ENCODE measurements at regions not wholly inside any gene's neighbourhood (a gene's known extent, or its start where the extent isn't known, plus 50 kb on each side); places are given as distances from the start of the nearest gene placed in this dataset.

DNA sequence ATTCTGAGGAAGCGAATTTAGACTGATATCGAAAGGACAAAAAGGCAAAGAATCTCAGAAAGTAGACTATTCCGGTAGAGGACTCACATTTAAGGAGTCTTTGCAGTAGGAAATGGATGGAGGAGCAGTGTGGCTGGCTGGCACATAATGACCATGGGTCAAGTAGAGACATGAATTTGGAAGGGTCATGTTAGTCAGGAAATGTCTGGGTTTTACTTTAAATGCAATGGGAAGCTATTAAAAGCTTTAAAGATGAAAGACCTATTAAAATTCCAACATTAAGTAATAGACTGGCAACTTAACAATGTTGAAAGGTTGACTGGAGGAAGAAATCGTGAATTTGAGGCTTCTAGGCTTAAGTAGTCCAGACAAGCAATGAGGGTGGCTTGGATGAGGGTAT, 90.0 kb upstream of the SEMA3C start:
- 87 to 96% methylated on average over 4 of the region's 4 CpGs for WGBS, 2 donors
- DNase-seq = no peak
- intact Hi-C loops (cut with DNase I) = no loop called here
- no peak overlapping the region for H3K4me3 ChIP-seq
- TF ChIP-seq POLR2AphosphoS5 (IDR thresholded peaks at IDR 0.05) (no peak), POLR2A (IDR thresholded peaks at IDR 0.05) (no peak)
- peaks cover 0 to 34% (median 21%) of the 10 kb centered on the region in 4 donors for H3K4me1 ChIP-seq
- peaks cover 0 to 4% (median 2%) of the 10 kb centered on the region in 4 donors for H3K9me3 ChIP-seq
- H3K27me3 ChIP-seq = no peaks in the 10 kb centered on the region
- H3K27ac ChIP-seq = no peak overlapping the region
- no peaks in the 10 kb centered on the region for H3K36me3 ChIP-seq

DNA sequence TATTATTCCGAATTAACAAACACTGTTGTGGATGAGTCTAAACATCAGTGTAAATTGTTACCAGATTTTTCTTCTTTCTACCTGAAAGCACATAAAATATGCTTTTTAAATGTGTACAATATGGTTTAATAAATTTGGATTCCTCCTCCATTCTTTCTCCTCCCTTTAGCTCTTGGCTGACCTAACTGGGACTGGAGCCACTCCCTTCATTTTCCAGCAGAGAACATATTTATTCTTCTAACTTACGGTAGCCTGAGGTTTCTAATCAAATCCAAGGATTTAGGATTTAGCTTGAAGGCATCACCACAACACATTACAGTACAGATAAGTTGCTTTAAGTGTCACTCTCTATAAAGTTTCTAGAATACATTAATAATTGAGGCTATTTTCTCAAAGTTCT, 88.2 kb upstream of the SEMA3C start:
- Histone ChIP-seq H3K36me3 (no peaks in the 10 kb centered on the region), H3K4me1 (peaks cover 0 to 43% (median 25%) of the 10 kb centered on the region in 4 donors), H3K27me3 (no peaks in the 10 kb centered on the region), H3K27ac (no peak overlapping the region), H3K4me3 (no peak overlapping the region), H3K9me3 (peaks cover 0 to 4% (median 2%) of the 10 kb centered on the region in 4 donors)
- intact Hi-C loops (cut with DNase I) = no loop called here
- no peak for DNase-seq
- WGBS, 2 donors = 74 to 80% methylated on average over 2 of the region's 2 CpGs
- no peak for TF ChIP-seq POLR2A (IDR thresholded peaks at IDR 0.05)
- TF ChIP-seq POLR2AphosphoS5 (IDR thresholded peaks at IDR 0.05) = no peak
- TF ChIP-seq, protein P1, sequence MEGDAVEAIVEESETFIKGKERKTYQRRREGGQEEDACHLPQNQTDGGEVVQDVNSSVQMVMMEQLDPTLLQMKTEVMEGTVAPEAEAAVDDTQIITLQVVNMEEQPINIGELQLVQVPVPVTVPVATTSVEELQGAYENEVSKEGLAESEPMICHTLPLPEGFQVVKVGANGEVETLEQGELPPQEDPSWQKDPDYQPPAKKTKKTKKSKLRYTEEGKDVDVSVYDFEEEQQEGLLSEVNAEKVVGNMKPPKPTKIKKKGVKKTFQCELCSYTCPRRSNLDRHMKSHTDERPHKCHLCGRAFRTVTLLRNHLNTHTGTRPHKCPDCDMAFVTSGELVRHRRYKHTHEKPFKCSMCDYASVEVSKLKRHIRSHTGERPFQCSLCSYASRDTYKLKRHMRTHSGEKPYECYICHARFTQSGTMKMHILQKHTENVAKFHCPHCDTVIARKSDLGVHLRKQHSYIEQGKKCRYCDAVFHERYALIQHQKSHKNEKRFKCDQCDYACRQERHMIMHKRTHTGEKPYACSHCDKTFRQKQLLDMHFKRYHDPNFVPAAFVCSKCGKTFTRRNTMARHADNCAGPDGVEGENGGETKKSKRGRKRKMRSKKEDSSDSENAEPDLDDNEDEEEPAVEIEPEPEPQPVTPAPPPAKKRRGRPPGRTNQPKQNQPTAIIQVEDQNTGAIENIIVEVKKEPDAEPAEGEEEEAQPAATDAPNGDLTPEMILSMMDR (IDR thresholded peaks at IDR 0.05) = no peak

DNA sequence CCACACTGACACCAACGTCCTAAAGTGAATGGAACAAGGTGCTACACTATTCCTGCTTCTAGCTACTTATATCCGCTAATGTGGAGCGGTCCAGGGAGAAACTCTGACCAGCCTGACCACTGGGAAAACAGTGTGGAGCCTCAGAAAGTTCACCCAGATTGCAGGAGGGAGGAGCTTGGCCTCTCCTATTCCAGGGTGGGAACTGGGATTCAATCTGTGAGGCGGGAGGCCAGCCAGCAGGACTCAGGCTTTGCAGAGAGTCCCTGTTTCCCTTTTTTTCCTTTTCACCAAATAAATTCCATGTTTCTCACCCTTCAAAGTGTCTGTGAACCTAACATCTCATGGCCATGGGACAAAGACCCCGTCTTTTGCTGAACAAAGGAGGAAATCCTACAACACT, 86.4 kb upstream of the SEMA3C start:
- no peak for TF ChIP-seq POLR2A (IDR thresholded peaks at IDR 0.05)
- no peak for TF ChIP-seq EP300 (IDR thresholded peaks at IDR 0.05)
- TF ChIP-seq, protein P1 (IDR thresholded peaks at IDR 0.05) = no peak
- no peak for TF ChIP-seq POLR2AphosphoS5 (IDR thresholded peaks at IDR 0.05)
- no peak overlapping the region for H3K4me3 ChIP-seq
- 90 to 93% methylated on average over 5 of the region's 5 CpGs for WGBS, 2 donors
- H3K27ac ChIP-seq = no peak overlapping the region
- H3K36me3 ChIP-seq = no peaks in the 10 kb centered on the region
- no peak for DNase-seq
- H3K9me3 ChIP-seq = peaks cover 0 to 4% (median 0%) of the 10 kb centered on the region in 4 donors
- peaks cover 0 to 45% (median 25%) of the 10 kb centered on the region in 4 donors for H3K4me1 ChIP-seq
- H3K27me3 ChIP-seq = no peaks in the 10 kb centered on the region
- intact Hi-C loops (cut with DNase I) = no loop called here

- Histone ChIP-seq H3K27me3 (no peaks in the 10 kb centered on the region), H3K4me1 (peaks cover 0 to 45% (median 25%) of the 10 kb centered on the region in 4 donors), H3K27ac (no peak overlapping the region), H3K36me3 (no peaks in the 10 kb centered on the region), H3K4me3 (no peak overlapping the region), H3K9me3 (peaks cover 0 to 4% (median 0%) of the 10 kb centered on the region in 4 donors)
- WGBS, 2 donors = 92 to 94% methylated on average over 1 of the region's 1 CpG
- intact Hi-C loops (cut with DNase I) = no loop called here
- no peak for DNase-seq
- TF ChIP-seq POLR2AphosphoS5 (IDR thresholded peaks at IDR 0.05) (no peak), POLR2A (IDR thresholded peaks at IDR 0.05) (no peak), EP300 (IDR thresholded peaks at IDR 0.05) (no peak)
- TF ChIP-seq, protein P1 (IDR thresholded peaks at IDR 0.05) = no peak
Measured at GRCh38 chr7:81004098-81004497, 85.2 kb upstream of the SEMA3C start.

GRCh38 chr7:81003326-81003725, 84.5 kb upstream of the SEMA3C start:
- intact Hi-C loops (cut with DNase I) = no loop called here

More at GRCh38 chr7:81003326-81003725, 84.5 kb upstream of the SEMA3C start:
- 72 to 82% methylated on average over 3 of the region's 3 CpGs for WGBS, 2 donors
- H3K27ac ChIP-seq = no peak overlapping the region
- no peak overlapping the region for H3K4me3 ChIP-seq
- no peak for TF ChIP-seq POLR2A (IDR thresholded peaks at IDR 0.05)
- TF ChIP-seq, protein P1 (IDR thresholded peaks at IDR 0.05) = no peak
- no peak for TF ChIP-seq POLR2AphosphoS5 (IDR thresholded peaks at IDR 0.05)
- TF ChIP-seq EP300 (IDR thresholded peaks at IDR 0.05) = no peak
- peaks cover 0 to 45% (median 25%) of the 10 kb centered on the region in 4 donors for H3K4me1 ChIP-seq
- no peaks in the 10 kb centered on the region for H3K36me3 ChIP-seq
- DNase-seq = no peak
- peaks cover 0 to 4% (median 0%) of the 10 kb centered on the region in 4 donors for H3K9me3 ChIP-seq
- no peaks in the 10 kb centered on the region for H3K27me3 ChIP-seq

Data from sigmoid colon (tissue), 6 donors.